GM23338 (cell line): ENCODE measurements at regions not wholly inside any gene's neighbourhood (a gene's known extent, or its start where the extent isn't known, plus 50 kb on each side); places are given as distances from the start of the nearest gene placed in this dataset.

ENCODE experiments used
- ATAC-seq: fragments of 200-7000 bp; cut with Tn5 transposase; 3 replicates; pipeline ENCODE4 v1.9.1; 2020
- DNase-seq: peaks from one replicate; pipeline ENCODE4 v3.0.0-alpha.2; 2015; ENCODE audit warnings: low spot score
- H2AFZ ChIP-seq: fragments of 200-600 bp; sonication (generic); 2 replicates; pipeline ENCODE4 v1.8.0; 2016; ENCODE audit warnings: antibody characterized with exemption, mild to moderate bottlenecking, moderate library complexity
- H3F3A ChIP-seq: fragments of 200-600 bp; sonication (generic); replicated peaks from 2 replicates; pipeline ENCODE4 v1.8.0; 2017; ENCODE audit warnings: antibody characterized with exemption, mixed run types, low read depth
- H3K27ac ChIP-seq: fragments of 200-600 bp; sonication (generic); 2 replicates; pipeline ENCODE4 v1.6.1; 2016; ENCODE audit warnings: low read depth
- H3K27me3 ChIP-seq: fragments of 200-600 bp; sonication (generic); 2 replicates; pipeline ENCODE4 v1.8.0; 2016; ENCODE audit warnings: mild to moderate bottlenecking, mixed run types, moderate library complexity; ENCODE audit not compliant: insufficient read depth
- H3K36me3 ChIP-seq: fragments of 200-600 bp; sonication (generic); 2 replicates; pipeline ENCODE4 v1.8.0; 2016; ENCODE audit warnings: mild to moderate bottlenecking; ENCODE audit not compliant: insufficient read depth
- H3K4me1 ChIP-seq: fragments of 200-600 bp; sonication (generic); 2 replicates; pipeline ENCODE4 v1.8.0; 2016; ENCODE audit warnings: mild to moderate bottlenecking, moderate library complexity; ENCODE audit not compliant: insufficient read depth
- H3K4me2 ChIP-seq: fragments of 200-600 bp; sonication (generic); 2 replicates; pipeline ENCODE4 v1.7.1; 2017; ENCODE audit warnings: mixed run types
- H3K4me3 ChIP-seq: fragments of 200-600 bp; sonication (generic); 2 replicates; pipeline ENCODE4 v1.6.1; 2016; ENCODE audit warnings: mixed run types
- H3K79me2 ChIP-seq: fragments of 200-600 bp; sonication (generic); replicated peaks from 2 replicates; pipeline ENCODE4 v1.8.0; 2017; ENCODE audit warnings: mild to moderate bottlenecking; ENCODE audit not compliant: insufficient read depth
- H3K9me2 ChIP-seq: fragments of 200-600 bp; sonication (generic); 2 replicates; pipeline ENCODE4 v1.8.0; 2017; ENCODE audit not compliant: insufficient read depth
- H4K20me1 ChIP-seq: fragments of 200-600 bp; sonication (generic); replicated peaks from 2 replicates; pipeline ENCODE4 v1.8.0; 2017; ENCODE audit warnings: mild to moderate bottlenecking; ENCODE audit not compliant: insufficient read depth
- H3K27ac Mint-ChIP-seq: 2 replicates; pipeline ENCODE4 v1.8.0; 2020; ENCODE audit warnings: inconsistent platforms, mild to moderate bottlenecking, moderate library complexity, mixed read lengths
- H3K27me3 Mint-ChIP-seq: 3 replicates; pipeline ENCODE4 v1.8.0; 2022; ENCODE audit warnings: low read depth, mild to moderate bottlenecking, moderate library complexity, mixed read lengths, inconsistent platforms; ENCODE audit not compliant: insufficient read depth, poor library complexity
- H3K36me3 Mint-ChIP-seq: 3 replicates; pipeline ENCODE4 v1.8.0; 2021; ENCODE audit warnings: low read depth, mild to moderate bottlenecking, inconsistent platforms, moderate library complexity, mixed read lengths
- H3K4me1 Mint-ChIP-seq: 3 replicates; pipeline ENCODE4 v1.8.0; 2020; ENCODE audit warnings: mild to moderate bottlenecking, inconsistent platforms, mixed read lengths
- H3K4me3 Mint-ChIP-seq: 3 replicates; pipeline ENCODE4 v1.8.0; 2021; ENCODE audit warnings: moderate library complexity, mild to moderate bottlenecking, inconsistent platforms, mixed read lengths
- H3K9me3 Mint-ChIP-seq: 3 replicates; pipeline ENCODE4 v1.8.0; 2020; ENCODE audit warnings: moderate library complexity, mild to moderate bottlenecking, inconsistent platforms, mixed read lengths
- CTCF ChIP-seq, 2 experiments: fragments of 200-600 bp in 1 of 2; sonication (generic) in 1 of 2; conservative IDR thresholded peaks; 2 replicates each; pipeline versions ENCODE4 v1.5.1 to v1.6.1; 2016 to 2017; ENCODE audit warnings: antibody characterized with exemption in 2 of 2, low read depth in 2 of 2, mild to moderate bottlenecking in 2 of 2, moderate library complexity in 1 of 2
- ETS1 ChIP-seq: IDR thresholded peaks from 2 replicates; pipeline ENCODE4 v1.6.1; 2016; ENCODE audit warnings: antibody characterized with exemption
- NANOG ChIP-seq: IDR thresholded peaks from 2 replicates; pipeline ENCODE4 v1.6.1; 2016; ENCODE audit warnings: antibody characterized with exemption, borderline replicate concordance
- REST ChIP-seq: IDR thresholded peaks from one replicate; pipeline ENCODE4 v1.6.1; 2018; ENCODE audit warnings: antibody characterized with exemption; ENCODE audit not compliant: unreplicated experiment
- STAT1 ChIP-seq: IDR thresholded peaks from one replicate; pipeline ENCODE4 v1.6.1; 2016; ENCODE audit warnings: antibody characterized with exemption; ENCODE audit not compliant: unreplicated experiment
- ZNF462 ChIP-seq: fragments of 250-450 bp; sonication (Bioruptor Pico); IDR thresholded peaks from 2 replicates; pipeline ENCODE4 v1.5.0; 2020; ENCODE audit warnings: mild to moderate bottlenecking, moderate library complexity

GRCh38 chr2:39510140-39510539 lies 73.1 kb upstream of the MAP4K3 start (continued):
- no peak for TF ChIP-seq NANOG
- TF ChIP-seq REST: no peak
- TF ChIP-seq ETS1: no peak

GRCh38 chr2:39511219-39511604 lies 74.1 kb upstream of the MAP4K3 start:
- peaks cover 15% of the 10 kb centered on the region for H3K27me3 Mint-ChIP-seq
- peaks cover 37% of the 10 kb centered on the region for H3K4me1 Mint-ChIP-seq
- H3K79me2 ChIP-seq: no peaks in the 10 kb centered on the region
- H4K20me1 ChIP-seq: no peaks in the 10 kb centered on the region
- H3K4me3 Mint-ChIP-seq: no peak overlapping the region
- no peak overlapping the region for H3K4me3 ChIP-seq
- peaks cover 34% of the 10 kb centered on the region for H3K4me1 ChIP-seq
- TF ChIP-seq CTCF (conservative IDR thresholded peaks at IDR 0.05; ENCODE audit: low read depth in 2 of 2) (no peak), ZNF462 (CRISPR knock-in tag) (no peak), STAT1 (no peak)
- no peaks in the 10 kb centered on the region for H3K27me3 ChIP-seq
- ATAC-seq (no peak), DNase-seq (no peak)
- H3K9me3 Mint-ChIP-seq: no peaks in the 10 kb centered on the region
- H3K9me2 ChIP-seq: 0 out of 2 replicates have a peak, but pooled peaks cover 5% of the 10 kb centered on the region
- no peak overlapping the region for H3K27ac Mint-ChIP-seq
- no peak overlapping the region for H3K27ac ChIP-seq
- no peak overlapping the region for H3K4me2 ChIP-seq
- 0 out of 2 replicates have a peak, but pooled peaks cover 6% of the 10 kb centered on the region for H3F3A ChIP-seq
- no peak overlapping the region for H2AFZ ChIP-seq
- H3K36me3 ChIP-seq: no peaks in the 10 kb centered on the region
- H3K36me3 Mint-ChIP-seq: no peaks in the 10 kb centered on the region; the same call in 2 of the 3 replicates
